ENCODE measurements at regions not wholly inside any gene's neighbourhood (a gene's known extent, or its start where the extent isn't known, plus 50 kb on each side); places are given as distances from the start of the nearest gene placed in this dataset.

GRCh38 chr13:29696606-29697005 is 101.1 kb upstream of the SLC7A1 start:
- H3K27me3 ChIP-seq (ENCODE audit: control insufficient read depth in 2 of 2, insufficient read depth in 2 of 2, low read length in 2 of 2): peaks cover 0 to 4% of the 10 kb centered on the region in 2 experiments
- H3K4me1 ChIP-seq (ENCODE audit: control insufficient read depth, extremely low read depth, insufficient read depth, low read length): no peaks in the 10 kb centered on the region
- H3K4me3 ChIP-seq (replicated peaks in 1 of 3; ENCODE audit: insufficient read depth in 1 of 3, low read depth in 1 of 3, low read length in 3 of 3): no peak overlapping the region
- H3K27ac ChIP-seq (ENCODE audit: insufficient read depth, low read depth, low read length): no peak overlapping the region
- dilution Hi-C loops (cut with MboI; ENCODE audit: extremely low pct_ligation_motif_present, low sequenced_read_pairs): no loop called here
- no peak for DNase-seq (ENCODE audit: low read depth, low spot score)
- H3K9me1 ChIP-seq (replicated peaks; ENCODE audit: control insufficient read depth, extremely low read depth, insufficient read depth, low read length): no peaks in the 10 kb centered on the region
- CTCF ChIA-PET: interaction anchor here (2.2 kb wide), 1 partner anchor 188 kb away, joined by 13 read pairs; no protein-coding TSS in a partner anchor
- H3K9me3 ChIP-seq (replicated peaks; ENCODE audit: control insufficient read depth, insufficient read depth, low read length): no peaks in the 10 kb centered on the region
- H4K20me1 ChIP-seq (replicated peaks; ENCODE audit: control insufficient read depth, extremely low read depth, insufficient read depth, low read length): no peaks in the 10 kb centered on the region
- POLR2A ChIA-PET: no interaction called here
- TF ChIP-seq JUN (IDR thresholded peaks at IDR 0.05; ENCODE audit: borderline replicate concordance, insufficient read depth, insufficient read length, low read depth) (no peak), MAX (IDR thresholded peaks at IDR 0.05; ENCODE audit: insufficient read depth, insufficient read length) (no peak), GATA2 (IDR thresholded peaks at IDR 0.05; ENCODE audit: insufficient read depth, insufficient read length, low read depth, low read length) (no peak), MYC (IDR thresholded peaks at IDR 0.05; ENCODE audit: low read depth, low read length) (no peak), EZH2 (IDR thresholded peaks at IDR 0.05; ENCODE audit: borderline replicate concordance, low read depth, low read length, severe bottlenecking) (no peak), POLR2A (IDR thresholded peaks at IDR 0.05; ENCODE audit: low read depth, low read length) (no peak), FOS (IDR thresholded peaks at IDR 0.05; ENCODE audit: borderline replicate concordance, insufficient read depth, low read length) (no peak), CTCF (IDR thresholded peaks at IDR 0.05; ENCODE audit: extremely low read depth in 1 of 2, insufficient read depth in 1 of 2, low read depth in 1 of 2, low read length in 2 of 2) (no peak)
- H3K9ac ChIP-seq (replicated peaks; ENCODE audit: extremely low read depth, insufficient read depth, low read length): no peak overlapping the region
- no peak for FAIRE-seq
- no peak overlapping the region for H2AFZ ChIP-seq (ENCODE audit: low read depth, low read length)
- no peaks in the 10 kb centered on the region for H3K79me2 ChIP-seq (ENCODE audit: control insufficient read depth, insufficient read depth, low read length)
- no peaks in the 10 kb centered on the region for H3K36me3 ChIP-seq (ENCODE audit: control insufficient read depth in 2 of 2, extremely low read depth in 1 of 2, insufficient read depth in 2 of 2, low read length in 2 of 2)
- H3K4me2 ChIP-seq (ENCODE audit: insufficient read depth, low read length): no peak overlapping the region
- BruUV-seq (replicated peaks): no TSS peak
- intact Hi-C loops (cut with micrococcal nuclease): no loop called here
